Thymus (tissue), 11 donors: ENCODE measurements at regions not wholly inside any gene's neighbourhood (a gene's known extent, or its start where the extent isn't known, plus 50 kb on each side); places are given as distances from the start of the nearest gene placed in this dataset.

Experiments used
- DNase-seq, 9 donors: peaks; one replicate each; pipeline ENCODE4 v3.0.0-alpha.2; 2013; ENCODE audit warnings: low spot score in 9 of 9, low read depth in 6 of 9, missing footprints in 1 of 9
- H3K27ac ChIP-seq, 2 donors: one replicate each; pipeline ENCODE4 v1.5.1; 2013; ENCODE audit warnings: control low read depth in 1 of 2, low read depth in 1 of 2, low read length in 1 of 2, mild to moderate bottlenecking in 1 of 2, moderate library complexity in 1 of 2
- H3K27me3 ChIP-seq, 2 donors: one replicate each; pipeline ENCODE4 v1.5.1; 2013; ENCODE audit warnings: low read length in 1 of 2; ENCODE audit not compliant: control insufficient read depth in 2 of 2, insufficient read depth in 1 of 2
- H3K36me3 ChIP-seq, 2 donors: one replicate each; pipeline ENCODE4 v1.5.1; 2013; ENCODE audit warnings: low read length in 1 of 2, mild to moderate bottlenecking in 1 of 2, moderate library complexity in 1 of 2; ENCODE audit not compliant: control insufficient read depth in 2 of 2, insufficient read depth in 2 of 2
- H3K4me1 ChIP-seq, 2 donors: one replicate each; pipeline ENCODE4 v1.5.1; 2013; ENCODE audit warnings: low read length in 2 of 2; ENCODE audit not compliant: control insufficient read depth in 2 of 2, insufficient read depth in 2 of 2
- H3K4me3 ChIP-seq, 2 donors: one replicate each; pipeline ENCODE4 v1.5.1; 2013; ENCODE audit warnings: low read length in 2 of 2, control low read depth in 1 of 2, mild to moderate bottlenecking in 1 of 2
- H3K9me3 ChIP-seq, 2 donors: one replicate each; pipeline ENCODE4 v1.5.1; 2013; ENCODE audit warnings: low read length in 1 of 2, mild to moderate bottlenecking in 1 of 2; ENCODE audit not compliant: control insufficient read depth in 2 of 2, insufficient read depth in 1 of 2
- WGBS: extraction: QIAGEN DNeasy Blood & Tissue Kit; methylation state at CpG from one replicate; pipeline ENCODE4 v1.1.7; 2013; 5-methylcytosine and 5-hydroxymethylcytosine counted together
- donor health status: healthy.

- Histone ChIP-seq H3K4me3 (no peak overlapping the region), H3K9me3 (no peaks in the 10 kb centered on the region), H3K36me3 (no peaks in the 10 kb centered on the region), H3K27me3 (no peaks in the 10 kb centered on the region), H3K4me1 (no peaks in the 10 kb centered on the region), H3K27ac (no peak overlapping the region)
- 97% methylated on average over 1 of the region's 1 CpG for WGBS
- no peak for DNase-seq
Measured at GRCh38 chr4:160927311-160927710, 1236.5 kb downstream of the FSTL5 start.

GRCh38 chr4:160928482-160928881 lies 1235.3 kb downstream of the FSTL5 start:
- Histone ChIP-seq H3K4me3 (no peak overlapping the region), H3K36me3 (no peaks in the 10 kb centered on the region), H3K9me3 (no peaks in the 10 kb centered on the region), H3K27ac (no peak overlapping the region), H3K4me1 (no peaks in the 10 kb centered on the region), H3K27me3 (no peaks in the 10 kb centered on the region)
- no peak for DNase-seq
- 81% methylated on average over 3 of the region's 3 CpGs for WGBS

GRCh38 chr4:160947653-160948052 lies 1216.1 kb downstream of the FSTL5 start:
- no peak overlapping the region for H3K27ac ChIP-seq
- no peak overlapping the region for H3K4me3 ChIP-seq
- no peak for DNase-seq
- no peaks in the 10 kb centered on the region for H3K27me3 ChIP-seq
- H3K4me1 ChIP-seq = no peaks in the 10 kb centered on the region
- WGBS = 80% methylated on average over 3 of the region's 3 CpGs
- H3K9me3 ChIP-seq = no peaks in the 10 kb centered on the region
- no peaks in the 10 kb centered on the region for H3K36me3 ChIP-seq

- DNase-seq = no peak
- Histone ChIP-seq H3K27ac (no peak overlapping the region), H3K9me3 (no peaks in the 10 kb centered on the region), H3K4me1 (no peaks in the 10 kb centered on the region), H3K4me3 (no peak overlapping the region), H3K36me3 (no peaks in the 10 kb centered on the region), H3K27me3 (no peaks in the 10 kb centered on the region)
Measured at GRCh38 chr4:160956875-160957274, 1206.9 kb downstream of the FSTL5 start.

GRCh38 chr4:160969925-160970324 lies 1193.9 kb downstream of the FSTL5 start:
- H3K4me1 ChIP-seq = no peaks in the 10 kb centered on the region
- WGBS = 59% methylated on average over 1 of the region's 1 CpG
- no peaks in the 10 kb centered on the region for H3K9me3 ChIP-seq
- no peak overlapping the region for H3K27ac ChIP-seq
- no peaks in the 10 kb centered on the region for H3K36me3 ChIP-seq
- no peaks in the 10 kb centered on the region for H3K27me3 ChIP-seq
- no peak overlapping the region for H3K4me3 ChIP-seq
- no peak for DNase-seq

- H3K9me3 ChIP-seq = no peaks in the 10 kb centered on the region
- no peak overlapping the region for H3K4me3 ChIP-seq
- H3K4me1 ChIP-seq = no peaks in the 10 kb centered on the region
- DNase-seq = no peak
- H3K27ac ChIP-seq = no peak overlapping the region
- H3K36me3 ChIP-seq = no peaks in the 10 kb centered on the region
- no peaks in the 10 kb centered on the region for H3K27me3 ChIP-seq
- 95% methylated on average over 3 of the region's 3 CpGs for WGBS
Measured at GRCh38 chr4:160980091-160980490, 1183.7 kb downstream of the FSTL5 start.

- Histone ChIP-seq H3K9me3 (no peaks in the 10 kb centered on the region), H3K4me3 (no peak overlapping the region), H3K4me1 (no peaks in the 10 kb centered on the region), H3K27me3 (no peaks in the 10 kb centered on the region), H3K36me3 (no peaks in the 10 kb centered on the region), H3K27ac (no peak overlapping the region)
- DNase-seq = no peak
- WGBS = 86% methylated on average over 2 of the region's 2 CpGs
Measured at GRCh38 chr4:160981083-160981482, 1182.7 kb downstream of the FSTL5 start.

- no peak overlapping the region for H3K27ac ChIP-seq
Measured at GRCh38 chr4:160983035-160983434, 1180.8 kb downstream of the FSTL5 start.

GRCh38 chr4:161002386-161002785 lies 1161.4 kb downstream of the FSTL5 start:
- H3K27me3 ChIP-seq = no peaks in the 10 kb centered on the region
- no peak overlapping the region for H3K4me3 ChIP-seq
- H3K27ac ChIP-seq = no peak overlapping the region
- 96% methylated on average over 8 of the region's 8 CpGs for WGBS
- H3K9me3 ChIP-seq = peaks cover 0 to 11% of the 10 kb centered on the region in 2 donors
- no peaks in the 10 kb centered on the region for H3K4me1 ChIP-seq
- DNase-seq = no peak
- no peaks in the 10 kb centered on the region for H3K36me3 ChIP-seq

More at GRCh38 chr4:160983035-160983434, 1180.8 kb downstream of the FSTL5 start:
- Histone ChIP-seq H3K36me3 (no peaks in the 10 kb centered on the region), H3K9me3 (no peaks in the 10 kb centered on the region), H3K4me3 (no peak overlapping the region), H3K27me3 (no peaks in the 10 kb centered on the region), H3K4me1 (no peaks in the 10 kb centered on the region)
- WGBS = 91% methylated on average over 9 of the region's 9 CpGs
- no peak for DNase-seq
